Keratinocyte (primary cell): ENCODE measurements at regions not wholly inside any gene's neighbourhood (a gene's known extent, or its start where the extent isn't known, plus 50 kb on each side); places are given as distances from the start of the nearest gene placed in this dataset.

ENCODE experiments used
- DNase-seq: peaks from one replicate; pipeline ENCODE4 v3.0.0-alpha.2; 2011; ENCODE audit warnings: low read depth, missing footprints, low spot score
- FAIRE-seq: peaks from 2 replicates; lab custom pipeline; 2011; peaks lifted over from hg19 to GRCh38; lab: Jason Lieb, UNC
- H2AFZ ChIP-seq: 2 replicates; pipeline ENCODE4 v1.6.0; 2012; ENCODE audit warnings: low read length, control low read depth, inconsistent platforms; ENCODE audit not compliant: control insufficient read depth
- H3K27ac ChIP-seq: 2 replicates; pipeline ENCODE4 v1.5.1; 2011; ENCODE audit warnings: low read length; ENCODE audit not compliant: control insufficient read depth, insufficient read depth
- H3K27me3 ChIP-seq: 3 replicates; pipeline ENCODE4 v1.6.0; 2011; ENCODE audit warnings: low read length; ENCODE audit not compliant: control insufficient read depth, insufficient read depth; ENCODE audit errors: extremely low read depth
- H3K36me3 ChIP-seq, 2 experiments: 2 replicates in 1 of 2; 3 replicates in 1 of 2; pipeline ENCODE4 v1.5.1; 2011; ENCODE audit warnings: low read length in 2 of 2, mild to moderate bottlenecking in 1 of 2; ENCODE audit not compliant: control insufficient read depth in 2 of 2, insufficient read depth in 2 of 2; ENCODE audit errors: extremely low read depth in 1 of 2
- H3K4me1 ChIP-seq: 3 replicates; pipeline ENCODE4 v1.5.1; 2011; ENCODE audit warnings: low read length; ENCODE audit not compliant: control insufficient read depth, insufficient read depth; ENCODE audit errors: extremely low read depth
- H3K4me2 ChIP-seq: 3 replicates; pipeline ENCODE4 v1.6.0; 2011; ENCODE audit warnings: low read depth, low read length; ENCODE audit not compliant: control insufficient read depth, insufficient read depth; ENCODE audit errors: extremely low read depth
- H3K4me3 ChIP-seq, 3 experiments: fragments of 200-600 bp in 1 of 3; sonication (generic) in 1 of 3; 2 replicates in 2 of 3; 3 replicates in 1 of 3; pipeline ENCODE4 v1.5.1; 2011 to 2016; ENCODE audit warnings: low read length in 3 of 3, mild to moderate bottlenecking in 3 of 3, control low read depth in 2 of 3, inconsistent platforms in 1 of 3, low read depth in 1 of 3, mixed read lengths in 1 of 3, mixed run types in 1 of 3, moderate library complexity in 1 of 3; ENCODE audit not compliant: control insufficient read depth in 2 of 3, insufficient read depth in 2 of 3; ENCODE audit errors: extremely low read depth in 1 of 3
- H3K79me2 ChIP-seq: 2 replicates; pipeline ENCODE4 v1.6.0; 2012; ENCODE audit warnings: low read length; ENCODE audit not compliant: control insufficient read depth, insufficient read depth
- H3K9ac ChIP-seq: 3 replicates; pipeline ENCODE4 v1.6.0; 2011; ENCODE audit warnings: low read length; ENCODE audit not compliant: control insufficient read depth, insufficient read depth; ENCODE audit errors: extremely low read depth
- H3K9me1 ChIP-seq: 3 replicates; pipeline ENCODE4 v1.6.0; 2011; ENCODE audit warnings: low read length; ENCODE audit not compliant: control insufficient read depth, insufficient read depth; ENCODE audit errors: extremely low read depth
- H3K9me3 ChIP-seq: 2 replicates; pipeline ENCODE4 v1.5.1; 2012; ENCODE audit warnings: low read depth, low read length; ENCODE audit not compliant: control insufficient read depth
- H4K20me1 ChIP-seq: 3 replicates; pipeline ENCODE4 v1.6.0; 2011; ENCODE audit warnings: low read length; ENCODE audit not compliant: control insufficient read depth, insufficient read depth; ENCODE audit errors: extremely low read depth
- CTCF ChIP-seq, 3 experiments: IDR thresholded peaks in 1 of 3; conservative IDR thresholded peaks in 1 of 3; optimal IDR thresholded peaks in 1 of 3; 2 replicates in 2 of 3; 3 replicates in 1 of 3; pipeline versions ENCODE3 to v1.5.1; 2011; ENCODE audit warnings: low read length in 3 of 3, mild to moderate bottlenecking in 3 of 3, moderate library complexity in 2 of 3, control low read depth in 1 of 3, inconsistent platforms in 1 of 3; ENCODE audit not compliant: insufficient read depth in 2 of 3; ENCODE audit errors: extremely low read depth in 1 of 3
- EZH2 ChIP-seq: IDR thresholded peaks from one replicate; pipeline ENCODE4 v1.6.1; 2012; ENCODE audit warnings: inconsistent platforms, mild to moderate bottlenecking, low read length, moderate library complexity
- dilution Hi-C: fragments of 300-500 bp; cut with MboI; formaldehyde crosslinking; loops from one replicate; pipeline ENCODE4 v1.7.0; 2020; ENCODE audit warnings: low sequenced_read_pairs; ENCODE audit not compliant: extremely low pct_ligation_motif_present

- Histone ChIP-seq H3K27ac (no peak overlapping the region), H4K20me1 (no peaks in the 10 kb centered on the region), H2AFZ (no peak overlapping the region), H3K36me3 (no peaks in the 10 kb centered on the region), H3K4me2 (no peak overlapping the region), H3K27me3 (no peaks in the 10 kb centered on the region), H3K4me3 (no peak overlapping the region), H3K9me1 (no peaks in the 10 kb centered on the region), H3K4me1 (no peaks in the 10 kb centered on the region), H3K9me3 (no peaks in the 10 kb centered on the region), H3K79me2 (no peaks in the 10 kb centered on the region), H3K9ac (no peak overlapping the region)
- peak; percentile 5 for DNase-seq
- no peak for FAIRE-seq
- no peak for TF ChIP-seq EZH2
- no peak for TF ChIP-seq CTCF (optimal IDR thresholded peaks at IDR 0.05 in 1 of 3, IDR thresholded peaks at IDR 0.05 in 1 of 3, conservative IDR thresholded peaks at IDR 0.05 in 1 of 3; ENCODE audit: extremely low read depth in 1 of 3, insufficient read depth in 2 of 3, low read length in 3 of 3)
- dilution Hi-C loops, result no loop called here
Observed at GRCh38 chr16:52283018-52283417, 263.9 kb downstream of the TOX3 start.

GRCh38 chr16:52280086-52280485, 266.9 kb downstream of the TOX3 start:
- DNase-seq (no peak), FAIRE-seq (no peak)
- no peaks in the 10 kb centered on the region for H4K20me1 ChIP-seq
- H3K36me3 ChIP-seq, result no peaks in the 10 kb centered on the region
- no peak overlapping the region for H3K4me2 ChIP-seq
- no peak overlapping the region for H3K27ac ChIP-seq
- no peaks in the 10 kb centered on the region for H3K9me3 ChIP-seq
- H2AFZ ChIP-seq, result no peak overlapping the region
- dilution Hi-C loops, result no loop called here
- H3K79me2 ChIP-seq, result no peaks in the 10 kb centered on the region
- H3K9ac ChIP-seq, result no peak overlapping the region
- TF ChIP-seq EZH2 (no peak), CTCF (optimal IDR thresholded peaks at IDR 0.05 in 1 of 3, IDR thresholded peaks at IDR 0.05 in 1 of 3, conservative IDR thresholded peaks at IDR 0.05 in 1 of 3; ENCODE audit: extremely low read depth in 1 of 3, insufficient read depth in 2 of 3, low read length in 3 of 3) (no peak)
- H3K27me3 ChIP-seq, result no peaks in the 10 kb centered on the region
- H3K9me1 ChIP-seq, result no peaks in the 10 kb centered on the region
- H3K4me1 ChIP-seq, result no peaks in the 10 kb centered on the region
- no peak overlapping the region for H3K4me3 ChIP-seq
